ENCODE measurements at regions not wholly inside any gene's neighbourhood (a gene's known extent, or its start where the extent isn't known, plus 50 kb on each side); places are given as distances from the start of the nearest gene placed in this dataset.
"Not testable (repeated sequence)": the region's sequence is repeated elsewhere in the genome, so short reads cannot be mapped to it uniquely, and the experiment has no call there.

DNA sequence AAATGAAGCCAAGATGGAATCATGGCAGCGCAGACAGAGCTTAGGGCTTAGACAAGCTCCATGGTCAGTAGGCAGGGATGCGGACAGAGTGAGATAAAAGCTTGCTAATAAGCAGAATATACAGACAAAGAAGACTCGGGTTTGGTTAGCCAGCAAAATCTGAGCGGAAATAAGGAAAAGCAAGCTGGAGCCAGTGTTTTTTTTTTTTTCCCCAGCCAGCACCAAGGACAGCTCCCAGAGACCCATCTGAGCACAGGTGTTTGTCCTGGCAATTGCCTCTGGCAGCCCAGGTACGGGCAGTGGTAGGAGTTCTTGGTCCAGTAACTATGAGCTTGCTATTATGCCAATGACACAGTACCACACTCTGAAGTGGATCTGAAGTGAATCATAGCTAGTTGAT is 187.6 kb downstream of the ADCYAP1 start:
- H3K4me3 ChIP-seq, result no peak overlapping the region
- H3K27ac ChIP-seq, result no peak overlapping the region
- no peak for DNase-seq (ENCODE audit: low spot score)
- no peak for TF ChIP-seq CTCF (IDR thresholded peaks at IDR 0.05)

DNA sequence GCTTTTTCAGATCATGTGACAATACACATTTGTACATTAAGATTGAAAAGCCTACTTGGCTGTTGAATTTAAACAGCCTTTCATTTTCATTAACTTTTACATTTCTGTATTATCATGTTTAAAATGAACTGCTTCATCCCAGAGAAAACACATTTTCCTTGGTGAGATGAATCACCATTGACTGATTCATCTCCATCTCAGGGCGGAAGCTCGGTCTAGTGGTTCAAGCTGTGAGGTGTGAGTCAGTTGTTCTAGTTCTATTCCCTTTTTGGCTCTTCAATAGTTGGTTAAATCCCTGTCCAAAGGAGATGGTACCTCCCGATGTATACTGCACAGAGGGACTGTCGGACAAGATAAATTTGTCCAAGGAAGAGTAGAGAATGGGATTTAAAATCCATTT is 189.7 kb downstream of the ADCYAP1 start:
- DNase-seq (ENCODE audit: low spot score), result no peak
- H3K4me3 ChIP-seq, result no peak overlapping the region
- no peak overlapping the region for H3K27ac ChIP-seq
- TF ChIP-seq CTCF (IDR thresholded peaks at IDR 0.05), result no peak

GRCh38 chr18:1097991-1098735 is 193.5 kb downstream of the ADCYAP1 start:
- DNase-seq (ENCODE audit: low spot score); H3K4me3 ChIP-seq; H3K27ac ChIP-seq: not testable (repeated sequence)

DNA sequence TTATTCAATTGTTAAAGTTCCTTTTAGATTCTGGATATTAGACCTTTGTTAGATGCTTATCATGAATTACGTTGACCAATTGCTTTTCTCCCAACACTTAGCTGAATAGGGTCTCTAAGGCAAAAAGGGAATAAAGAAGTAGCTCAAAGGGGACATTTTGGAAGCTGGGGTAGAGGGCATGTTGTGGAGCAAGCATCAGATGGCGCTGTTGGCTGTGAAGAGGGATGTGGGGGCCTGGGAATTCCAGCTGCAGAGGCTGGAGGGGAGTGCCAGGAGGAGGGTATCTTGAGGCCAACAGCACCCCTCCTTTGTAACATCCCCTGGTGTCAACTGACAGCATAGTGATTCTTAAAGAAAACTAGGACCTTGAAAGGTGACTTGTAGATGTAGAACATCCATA is 198.2 kb downstream of the ADCYAP1 start:
- no peak for TF ChIP-seq CTCF (IDR thresholded peaks at IDR 0.05)
- H3K4me3 ChIP-seq, result no peak overlapping the region
- no peak for DNase-seq (ENCODE audit: low spot score)
- no peak overlapping the region for H3K27ac ChIP-seq

DNA sequence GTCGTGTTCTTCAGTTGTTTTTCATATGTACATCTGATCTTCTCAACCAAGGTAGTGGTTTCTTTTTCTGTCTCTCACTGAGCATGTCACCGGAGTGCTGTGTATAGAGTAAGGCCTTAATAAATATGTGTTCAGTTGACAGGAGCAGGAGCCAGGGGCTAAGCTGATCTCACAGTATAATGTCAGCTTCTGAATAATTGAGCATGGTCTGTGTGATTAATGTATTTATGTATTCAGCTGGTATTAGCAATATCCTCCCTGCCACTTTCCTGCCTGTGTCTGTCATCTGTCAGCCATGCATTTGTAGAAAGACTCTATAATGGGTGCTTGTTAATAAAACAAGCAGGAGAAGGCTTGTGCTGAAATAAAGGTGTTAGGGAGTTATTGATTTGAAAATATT is 198.9 kb downstream of the ADCYAP1 start:
- no peak for DNase-seq (ENCODE audit: low spot score)
- H3K27ac ChIP-seq, result no peak overlapping the region
- H3K4me3 ChIP-seq, result no peak overlapping the region
- no peak for TF ChIP-seq CTCF (IDR thresholded peaks at IDR 0.05)

DNA sequence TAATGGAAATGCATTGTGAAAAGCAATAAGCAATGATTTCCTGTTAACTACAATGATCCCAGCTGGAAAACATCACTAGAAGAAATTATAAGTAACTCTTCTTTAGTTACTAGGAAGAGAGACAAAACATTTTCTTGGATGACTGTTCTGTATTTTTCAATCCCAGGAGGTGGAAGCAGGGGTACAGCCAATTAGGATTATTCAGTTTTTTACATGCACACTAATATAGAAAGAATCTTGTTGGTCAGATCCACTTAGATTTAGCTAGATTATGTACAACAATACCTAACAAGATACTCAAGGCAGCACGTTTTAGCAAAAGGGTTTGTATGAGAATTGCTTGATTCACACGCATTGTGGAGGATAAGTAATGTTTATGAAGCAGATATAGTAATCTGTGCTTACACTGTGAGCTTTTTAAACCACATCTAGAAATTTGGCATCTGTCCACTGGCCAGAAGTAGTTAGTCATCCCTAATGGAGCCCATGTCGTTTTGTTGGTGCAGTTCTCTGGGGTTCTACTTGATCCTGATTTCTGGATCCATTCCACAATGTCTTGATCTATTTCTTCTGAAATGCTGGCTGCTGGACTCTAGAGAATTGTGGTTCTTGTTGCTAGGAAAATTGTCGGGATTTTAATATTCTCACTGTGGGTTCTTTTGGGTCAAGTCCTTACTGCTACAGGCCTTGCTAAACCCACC is 199.7 kb downstream of the ADCYAP1 start:
- DNase-seq (ENCODE audit: low spot score), result no peak
- TF ChIP-seq CTCF (IDR thresholded peaks at IDR 0.05), result no peak
- Histone ChIP-seq H3K27ac (no peak overlapping the region), H3K4me3 (no peak overlapping the region)

DNA sequence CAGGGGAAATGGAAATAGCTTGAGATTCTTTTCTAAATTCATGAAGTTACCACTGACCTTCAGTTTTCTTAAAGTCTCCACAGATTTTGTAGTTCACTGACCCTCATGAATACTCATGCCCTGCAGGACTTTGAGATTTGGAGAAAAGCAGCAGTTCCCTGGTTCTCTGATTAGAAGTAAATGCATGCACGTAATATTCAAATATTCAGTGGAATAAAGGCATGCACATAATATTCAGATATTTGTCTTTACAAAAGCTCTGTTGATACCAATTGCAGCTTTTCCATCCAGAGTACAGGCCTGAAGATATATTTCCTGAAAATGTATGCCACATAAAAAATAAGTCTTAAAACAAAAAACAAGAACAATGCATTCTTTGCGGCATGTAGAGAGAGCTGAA is 219.8 kb downstream of the ADCYAP1 start:
- TF ChIP-seq CTCF (IDR thresholded peaks at IDR 0.05), result no peak
- DNase-seq (ENCODE audit: low spot score), result no peak
- no peak overlapping the region for H3K4me3 ChIP-seq
- no peak overlapping the region for H3K27ac ChIP-seq
